ENCODE measurements at regions not wholly inside any gene's neighbourhood (a gene's known extent, or its start where the extent isn't known, plus 50 kb on each side); places are given as distances from the start of the nearest gene placed in this dataset.
"Not testable (repeated sequence)": the region's sequence is repeated elsewhere in the genome, so short reads cannot be mapped to it uniquely, and the experiment has no call there.

DNA sequence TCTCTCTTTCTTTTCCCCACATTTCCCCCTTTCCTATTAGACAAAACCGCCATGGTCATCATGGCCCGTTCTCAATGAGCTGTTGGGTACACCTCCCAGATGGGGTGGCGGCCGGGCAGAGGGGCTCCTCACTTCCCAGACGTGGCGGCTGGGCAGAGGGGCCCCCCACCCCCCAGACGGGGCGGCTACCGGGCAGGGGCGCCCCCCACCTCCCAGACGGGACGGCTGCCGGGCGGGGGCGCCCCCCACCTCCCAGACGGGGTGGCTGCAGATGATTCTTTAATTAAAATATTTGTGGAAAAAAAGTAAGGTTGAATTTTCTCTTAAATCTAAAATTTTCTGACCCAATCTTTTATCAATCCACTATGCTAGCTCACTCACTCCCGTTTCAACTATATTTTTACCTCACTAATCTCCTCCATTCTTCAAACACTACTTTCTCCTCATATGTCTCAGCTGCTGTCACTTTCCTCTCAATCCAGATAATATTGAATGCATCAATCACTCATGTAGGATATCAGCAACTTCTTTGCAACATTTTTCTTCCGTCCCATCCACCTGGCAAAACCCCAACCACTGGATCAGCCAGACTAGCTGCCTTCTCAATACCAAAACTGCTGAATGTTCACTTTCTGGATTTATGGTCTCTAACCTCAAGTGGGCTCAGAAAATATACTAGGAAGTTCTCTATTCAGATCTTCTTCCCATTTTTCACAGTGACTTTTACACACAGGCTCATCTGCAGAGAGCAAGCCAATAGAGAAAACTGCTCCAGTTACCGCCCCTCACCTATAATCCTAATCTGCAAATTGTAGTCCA is 81.1 kb upstream of the TRIM24 start:
- no peak for DNase-seq

DNA sequence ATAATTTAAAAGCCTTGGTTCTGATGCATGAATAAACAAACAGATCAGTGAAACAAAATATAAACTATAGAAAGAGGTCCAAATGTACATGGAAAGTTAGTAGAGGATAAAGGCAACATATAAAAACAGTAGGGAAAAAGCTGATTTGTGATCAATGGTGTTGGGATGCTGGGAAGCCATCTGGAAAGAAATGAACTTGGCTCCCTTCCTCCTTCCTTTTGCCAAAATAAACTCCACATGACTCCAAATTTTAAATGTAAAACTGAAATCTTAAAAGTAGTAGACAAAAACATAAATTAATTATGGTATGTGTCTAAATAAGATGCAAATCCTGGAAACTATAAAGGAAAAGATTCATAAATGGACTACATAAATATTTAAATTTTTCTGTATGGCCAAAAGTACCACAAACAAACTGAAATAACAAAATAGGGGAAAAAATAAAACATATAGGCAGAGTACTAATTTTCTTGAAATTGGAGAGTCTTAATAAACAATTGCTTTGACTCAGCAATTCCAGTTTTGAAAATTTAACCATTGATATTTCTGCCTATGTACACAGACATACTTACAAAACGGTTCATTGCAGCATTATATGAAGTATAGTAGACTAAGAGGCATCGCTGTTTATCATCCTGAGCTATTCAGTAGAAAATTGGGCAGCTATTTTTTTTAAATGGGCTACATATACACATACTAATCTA is 77.0 kb upstream of the TRIM24 start:
- DNase-seq = no peak

DNA sequence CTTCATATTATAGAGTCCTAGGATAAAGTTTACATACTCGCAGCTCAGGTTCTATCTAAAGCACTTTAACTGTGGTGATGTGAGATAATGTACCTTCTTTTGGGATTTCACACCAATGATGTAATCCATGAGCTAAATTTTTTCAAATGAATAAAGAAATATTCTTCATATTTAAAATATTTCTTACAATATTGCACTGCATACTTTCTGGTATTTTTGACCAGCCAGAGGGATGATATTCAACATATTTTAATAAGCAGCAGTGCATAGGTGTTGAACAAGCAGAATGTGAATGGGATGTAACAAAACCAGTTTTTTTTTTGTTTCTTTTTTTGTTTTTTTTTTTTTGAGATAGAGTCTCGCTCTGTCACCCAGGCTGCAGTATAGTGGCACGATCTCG is 73.2 kb upstream of the TRIM24 start:
- no peak for DNase-seq

DNA sequence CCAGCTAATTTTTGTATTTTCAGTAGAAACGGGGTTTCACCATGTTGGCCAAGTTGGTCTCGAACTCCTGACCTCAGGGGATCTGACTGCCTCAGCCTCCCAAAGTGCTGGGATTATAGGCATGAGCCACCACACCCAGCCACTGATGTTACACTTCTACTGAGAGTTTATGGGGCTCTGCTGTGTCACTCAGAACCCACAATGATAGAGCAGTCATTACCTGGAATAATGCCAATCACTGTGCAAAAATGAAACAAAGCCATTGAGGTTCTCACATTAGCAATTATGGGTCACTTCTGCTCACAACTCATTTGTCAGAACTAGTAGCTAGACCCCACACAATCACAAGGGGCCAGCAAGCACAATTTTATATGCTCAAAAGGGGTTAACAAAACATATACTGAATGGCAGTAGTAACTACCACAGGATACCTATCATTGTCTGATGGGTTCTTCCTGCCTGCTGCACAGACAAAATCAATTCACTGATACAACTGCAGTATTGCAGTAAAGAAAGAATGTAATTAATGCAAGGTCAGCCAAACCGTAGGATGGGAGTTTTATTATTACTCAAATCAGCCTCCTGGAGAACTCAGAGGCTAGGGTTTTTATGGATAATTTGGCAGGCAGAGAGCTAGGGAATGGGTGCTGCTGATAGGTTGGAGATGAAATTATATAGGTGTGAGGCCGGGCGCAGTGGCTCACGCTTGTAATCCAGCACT is 72.1 kb upstream of the TRIM24 start:
- peak; percentile 75 for DNase-seq

DNA sequence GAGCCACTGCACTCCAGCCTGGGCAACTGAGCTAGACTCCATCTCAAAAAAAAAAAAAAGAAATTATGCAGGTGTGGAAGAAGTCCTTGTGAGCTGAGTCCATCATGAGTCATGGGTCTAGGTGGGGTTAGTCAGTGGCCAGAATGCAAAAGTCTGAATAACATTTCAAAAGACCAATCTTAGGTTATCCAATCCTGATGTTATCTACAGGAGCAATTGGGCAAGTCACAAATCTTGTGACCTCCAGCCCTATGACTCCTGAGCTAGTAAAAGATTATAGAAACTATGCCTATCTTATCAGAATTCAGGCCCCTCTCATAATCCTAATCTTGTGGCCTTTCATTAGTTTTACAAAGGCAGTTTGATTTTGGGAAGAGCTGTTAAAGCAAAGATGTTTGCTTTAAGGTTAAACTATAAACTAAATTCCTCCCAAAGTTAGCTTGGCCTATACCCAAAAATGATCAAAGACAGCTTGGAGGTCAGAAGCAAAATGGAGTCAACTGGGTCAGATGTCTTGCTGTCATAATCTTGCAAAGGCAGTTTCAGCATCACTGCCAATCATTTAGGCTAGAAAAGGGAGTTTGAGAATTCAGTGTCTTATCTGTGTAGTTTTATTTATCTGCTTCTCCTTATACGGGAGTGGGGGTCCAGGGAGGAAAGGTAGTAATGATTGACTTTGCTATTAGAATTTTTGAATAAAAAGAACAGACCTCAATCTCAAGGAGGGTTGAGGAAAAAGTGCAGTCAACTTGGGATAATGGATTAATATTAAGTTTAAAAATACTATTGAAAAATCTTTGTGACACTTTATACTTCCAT is 71.2 kb upstream of the TRIM24 start:
- DNase-seq = peak; percentile 35

DNA sequence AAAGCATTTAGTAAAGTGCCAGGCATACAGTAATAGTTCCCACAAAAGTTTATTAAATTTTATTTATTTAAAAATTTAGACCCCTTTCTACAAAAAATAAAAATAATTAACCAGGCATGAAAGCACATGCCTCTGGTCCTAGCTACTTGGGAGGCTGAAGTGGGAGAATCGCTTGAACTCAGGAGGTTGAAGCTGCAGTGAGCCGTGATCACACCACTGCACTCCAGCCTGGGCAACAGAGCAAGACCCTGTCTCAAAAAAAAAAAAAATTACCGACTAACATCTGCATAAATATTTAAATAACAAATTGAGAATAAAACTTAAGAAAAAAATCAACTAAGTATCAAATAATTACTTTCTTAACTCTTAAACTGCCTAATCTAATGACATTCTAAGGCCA is 64.3 kb upstream of the TRIM24 start:
- DNase-seq = no peak

DNA sequence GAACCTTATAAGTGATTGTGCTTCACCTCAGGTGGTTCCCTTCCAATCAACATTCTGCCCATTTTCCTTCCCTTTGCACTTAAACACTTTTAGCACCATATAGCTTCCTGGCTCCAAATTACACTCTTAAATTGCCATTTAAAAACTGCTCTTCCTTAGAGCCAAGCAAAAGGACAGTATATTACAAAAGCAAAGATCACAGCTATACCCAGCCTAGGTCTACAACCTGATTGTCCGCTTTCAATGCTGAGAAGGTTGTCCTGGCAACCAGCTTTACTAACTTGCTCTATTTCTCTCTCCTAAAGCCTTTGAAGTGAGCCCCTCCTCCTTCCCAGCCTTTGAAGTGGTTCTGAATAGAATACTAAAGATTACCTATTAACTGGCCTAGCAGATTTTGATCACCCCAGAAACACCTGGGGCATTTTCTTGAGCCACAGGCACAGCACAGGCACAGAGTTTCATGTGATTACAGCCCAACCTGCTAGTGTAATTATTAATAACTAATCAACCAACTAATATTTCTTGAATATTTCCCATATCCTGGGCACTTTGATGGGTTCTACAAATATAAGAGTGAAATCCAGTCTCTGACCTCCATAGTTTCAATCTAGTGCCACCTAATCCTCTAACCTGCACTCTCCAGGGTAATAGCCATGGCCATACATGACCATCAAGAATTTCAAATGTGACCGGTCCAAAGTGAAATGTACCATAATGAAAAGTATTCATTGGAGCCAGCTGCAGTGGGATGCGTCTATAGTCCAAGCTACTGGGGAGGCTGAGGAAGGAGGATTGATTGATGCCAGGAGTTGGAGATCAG is 63.6 kb upstream of the TRIM24 start:
- no peak for DNase-seq

DNA sequence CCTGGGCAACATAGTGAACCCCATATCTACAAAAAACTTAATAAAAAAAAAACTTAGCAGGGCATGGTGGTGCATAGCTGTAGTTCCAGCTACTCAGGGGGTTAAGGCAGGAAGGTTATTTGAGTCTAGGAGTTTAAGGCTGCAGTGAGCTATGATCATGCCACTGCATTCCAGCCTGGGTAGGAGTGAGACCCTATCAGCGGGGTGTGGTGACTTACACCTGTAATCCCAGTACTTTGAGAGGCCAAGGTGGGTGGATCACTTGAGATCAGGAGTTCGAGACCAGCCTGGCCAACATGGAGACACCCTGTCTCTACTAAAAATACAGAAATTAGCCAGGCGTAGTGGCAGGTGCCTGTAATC is 63.0 kb upstream of the TRIM24 start:
- DNase-seq = not testable (repeated sequence)

DNA sequence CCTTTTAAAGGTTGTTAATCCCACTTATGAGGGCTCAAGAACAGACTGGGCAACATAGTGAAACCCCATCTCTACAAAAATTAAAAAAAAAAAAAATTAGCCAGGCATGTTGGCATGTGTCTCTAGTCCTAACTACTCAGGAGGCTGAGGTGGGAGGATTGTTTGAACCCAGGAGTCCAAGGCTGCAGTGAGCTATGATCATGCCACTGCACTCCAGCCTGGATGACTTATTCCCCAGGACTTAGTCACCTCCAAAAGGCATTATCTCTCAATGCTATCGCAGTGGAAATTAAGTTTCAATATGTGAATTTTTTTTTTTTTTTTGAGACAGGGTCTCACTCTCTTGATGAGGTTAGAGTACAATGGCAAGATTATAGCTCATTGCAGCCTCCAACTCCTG is 61.2 kb upstream of the TRIM24 start:
- no peak for DNase-seq

DNA sequence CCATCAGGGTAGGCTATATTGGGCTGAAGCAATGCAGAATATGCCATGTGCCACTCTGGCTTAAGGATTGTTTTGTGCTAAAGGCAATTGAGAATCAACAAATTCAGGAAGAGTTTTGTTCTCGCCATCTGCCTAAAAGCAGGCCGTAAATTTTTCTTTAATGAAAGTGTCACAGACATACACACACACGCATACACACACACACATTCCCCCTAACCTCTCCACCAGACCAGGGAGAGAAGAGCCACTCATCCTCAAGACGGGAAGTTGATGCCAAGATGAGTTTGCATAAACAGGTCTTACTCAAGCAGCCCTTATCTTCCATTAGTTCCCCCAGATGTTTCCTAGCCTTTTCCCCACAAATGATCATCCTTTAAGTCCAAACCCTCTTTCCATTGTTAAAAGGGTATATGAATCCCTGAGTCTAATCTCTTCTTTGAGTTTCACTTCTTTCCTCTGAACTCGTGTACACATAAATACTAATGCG is 59.6 kb upstream of the TRIM24 start:
- DNase-seq = peak; percentile 73

DNA sequence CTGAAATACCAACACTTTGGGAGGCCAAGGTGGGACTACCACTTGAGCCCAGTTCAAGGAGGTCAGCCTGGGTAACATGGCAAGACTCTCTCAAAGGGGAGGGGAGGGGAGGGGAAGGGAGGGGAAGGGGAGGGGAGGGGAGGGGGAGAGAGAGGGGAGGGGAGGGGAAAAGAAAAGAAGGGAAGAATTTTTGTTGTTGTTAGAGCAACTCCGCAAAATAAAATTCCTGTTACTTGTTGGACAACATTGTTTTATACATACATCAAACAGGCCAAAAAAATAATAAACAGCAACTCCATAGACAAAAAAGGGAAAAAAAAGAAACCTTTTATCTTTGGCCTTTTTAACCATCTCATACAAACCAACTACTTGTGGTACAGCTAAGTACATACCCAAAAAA is 57.3 kb upstream of the TRIM24 start:
- no peak for DNase-seq

DNA sequence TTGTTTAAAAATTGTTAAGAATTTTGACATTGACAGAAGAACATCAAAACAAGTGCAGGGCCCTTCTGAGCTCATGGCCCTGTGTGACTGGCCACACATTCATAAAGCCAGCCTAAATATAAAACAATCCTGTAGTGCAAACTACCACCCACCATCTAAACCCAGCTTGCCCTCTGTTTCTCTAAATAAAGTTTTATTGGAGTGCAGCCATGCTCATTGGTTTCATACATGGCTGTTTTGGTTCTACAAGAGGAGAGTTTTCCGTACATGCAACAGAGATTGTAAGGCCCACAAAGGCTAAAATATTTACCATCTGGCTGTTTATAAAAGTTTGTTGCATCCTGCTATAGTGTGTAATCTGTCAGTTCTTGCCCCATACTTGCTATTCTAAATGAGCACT is 54.6 kb upstream of the TRIM24 start:
- no peak for DNase-seq

DNA sequence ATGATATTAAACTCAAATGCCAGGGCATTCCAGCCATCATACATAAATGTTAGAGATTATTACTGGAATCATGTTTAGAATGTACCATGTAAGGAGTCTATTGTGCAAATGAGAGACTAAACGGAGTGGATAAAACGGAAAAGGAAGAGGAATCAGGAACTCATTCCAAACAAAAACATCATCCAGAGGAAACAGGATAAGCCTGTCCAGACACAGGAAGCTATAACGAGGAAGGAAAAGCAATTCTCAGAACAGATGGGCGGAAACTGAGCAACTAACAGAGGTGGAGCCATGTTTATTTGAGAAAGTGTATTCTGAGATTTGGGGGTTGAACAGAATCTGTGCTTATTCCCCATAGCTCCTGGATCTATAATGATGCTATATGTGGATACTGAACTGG is 52.3 kb upstream of the TRIM24 start:
- DNase-seq = no peak

All from hematopoietic multipotent progenitor cell treated with erythropoietin and hydrocortisone succinate and interleukin-3 and kit ligand, for 6 days (in vitro differentiated cells).